HL-60 (cell line): ENCODE measurements at regions not wholly inside any gene's neighbourhood (a gene's known extent, or its start where the extent isn't known, plus 50 kb on each side); places are given as distances from the start of the nearest gene placed in this dataset.

Experiments
- DNase-seq, 2 experiments: peaks; one replicate each; pipeline ENCODE4 v3.0.0-alpha.2; 2010 to 2020; ENCODE audit warnings: low read depth in 1 of 2, low spot score in 1 of 2
- H3K27ac ChIP-seq: fragments of 250-450 bp; sonication (Bioruptor Pico); replicated peaks from 2 replicates; pipeline ENCODE4 v1.5.1; 2020; ENCODE audit warnings: mild to moderate bottlenecking, moderate library complexity
- H3K27me3 ChIP-seq: fragments of 250-450 bp; sonication (Bioruptor Pico); 2 replicates; pipeline ENCODE4 v1.5.1; 2021; ENCODE audit warnings: mild to moderate bottlenecking, moderate library complexity; ENCODE audit not compliant: insufficient read depth, poor library complexity, severe bottlenecking
- H3K4me3 ChIP-seq: replicated peaks from 2 replicates; pipeline ENCODE4 v1.5.1; 2011; ENCODE audit warnings: mild to moderate bottlenecking, control low read depth, low read length; ENCODE audit not compliant: insufficient read depth
- CTCF ChIP-seq: IDR thresholded peaks from one replicate; pipeline ENCODE4 v1.5.1; 2011; ENCODE audit warnings: low read length, control low read depth, inconsistent platforms; ENCODE audit not compliant: insufficient read depth
- GABPA ChIP-seq: IDR thresholded peaks from 2 replicates; pipeline ENCODE4 v1.6.1; 2012; ENCODE audit warnings: low read depth
- POLR2AphosphoS5 ChIP-seq: IDR thresholded peaks from 2 replicates; pipeline ENCODE4 v1.6.1; 2012; ENCODE audit warnings: low read depth
- SPI1 ChIP-seq: IDR thresholded peaks from 2 replicates; pipeline ENCODE4 v1.6.1; 2012; ENCODE audit warnings: low read depth, mild to moderate bottlenecking, borderline replicate concordance
- TF ChIP-seq, protein P1 (sequence below): IDR thresholded peaks from 2 replicates; pipeline ENCODE4 v1.6.1; 2012; ENCODE audit warnings: low read depth; ENCODE audit not compliant: insufficient replicate concordance

DNA sequence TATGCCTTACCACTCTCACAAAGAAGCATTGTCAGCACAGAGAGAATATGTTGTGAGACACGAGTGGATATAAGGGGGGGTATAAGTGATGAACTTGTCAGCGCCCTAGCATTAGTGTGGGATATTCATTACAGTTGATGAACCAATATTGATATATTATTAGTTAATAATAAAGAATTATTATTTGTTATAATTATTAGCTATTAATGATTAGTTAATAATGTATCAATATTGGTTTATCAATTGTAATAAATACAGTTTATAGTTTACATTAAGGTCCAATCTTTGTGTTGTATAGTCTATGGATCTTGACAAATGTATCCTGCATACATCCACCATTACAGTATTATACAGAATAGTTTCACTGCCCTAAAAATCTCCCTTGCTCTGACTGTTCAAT lies 120.2 kb upstream of the NCAM2 start:
- H3K27me3 ChIP-seq: no peaks in the 10 kb centered on the region
- TF ChIP-seq GABPA: no peak
- TF ChIP-seq, protein P1, sequence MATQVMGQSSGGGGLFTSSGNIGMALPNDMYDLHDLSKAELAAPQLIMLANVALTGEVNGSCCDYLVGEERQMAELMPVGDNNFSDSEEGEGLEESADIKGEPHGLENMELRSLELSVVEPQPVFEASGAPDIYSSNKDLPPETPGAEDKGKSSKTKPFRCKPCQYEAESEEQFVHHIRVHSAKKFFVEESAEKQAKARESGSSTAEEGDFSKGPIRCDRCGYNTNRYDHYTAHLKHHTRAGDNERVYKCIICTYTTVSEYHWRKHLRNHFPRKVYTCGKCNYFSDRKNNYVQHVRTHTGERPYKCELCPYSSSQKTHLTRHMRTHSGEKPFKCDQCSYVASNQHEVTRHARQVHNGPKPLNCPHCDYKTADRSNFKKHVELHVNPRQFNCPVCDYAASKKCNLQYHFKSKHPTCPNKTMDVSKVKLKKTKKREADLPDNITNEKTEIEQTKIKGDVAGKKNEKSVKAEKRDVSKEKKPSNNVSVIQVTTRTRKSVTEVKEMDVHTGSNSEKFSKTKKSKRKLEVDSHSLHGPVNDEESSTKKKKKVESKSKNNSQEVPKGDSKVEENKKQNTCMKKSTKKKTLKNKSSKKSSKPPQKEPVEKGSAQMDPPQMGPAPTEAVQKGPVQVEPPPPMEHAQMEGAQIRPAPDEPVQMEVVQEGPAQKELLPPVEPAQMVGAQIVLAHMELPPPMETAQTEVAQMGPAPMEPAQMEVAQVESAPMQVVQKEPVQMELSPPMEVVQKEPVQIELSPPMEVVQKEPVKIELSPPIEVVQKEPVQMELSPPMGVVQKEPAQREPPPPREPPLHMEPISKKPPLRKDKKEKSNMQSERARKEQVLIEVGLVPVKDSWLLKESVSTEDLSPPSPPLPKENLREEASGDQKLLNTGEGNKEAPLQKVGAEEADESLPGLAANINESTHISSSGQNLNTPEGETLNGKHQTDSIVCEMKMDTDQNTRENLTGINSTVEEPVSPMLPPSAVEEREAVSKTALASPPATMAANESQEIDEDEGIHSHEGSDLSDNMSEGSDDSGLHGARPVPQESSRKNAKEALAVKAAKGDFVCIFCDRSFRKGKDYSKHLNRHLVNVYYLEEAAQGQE: no peak
- TF ChIP-seq POLR2AphosphoS5: no peak
- TF ChIP-seq CTCF: no peak
- no peak for TF ChIP-seq SPI1
- H3K27ac ChIP-seq: no peak overlapping the region
- no peak for DNase-seq
- H3K4me3 ChIP-seq: no peak overlapping the region

GRCh38 chr21:20882462-20883407 lies 115.5 kb upstream of the NCAM2 start:
- no peak overlapping the region for H3K4me3 ChIP-seq
- DNase-seq: peak in 1 of 2 experiments; percentile 31
- no peak overlapping the region for H3K27ac ChIP-seq
- peak; percentile 18 for TF ChIP-seq CTCF
- TF ChIP-seq, protein P1: no peak
- no peaks in the 10 kb centered on the region for H3K27me3 ChIP-seq

- Histone ChIP-seq H3K27me3 (no peaks in the 10 kb centered on the region), H3K27ac (no peak overlapping the region), H3K4me3 (no peak overlapping the region)
- no peak for DNase-seq
- no peak for TF ChIP-seq CTCF
- no peak for TF ChIP-seq POLR2AphosphoS5
- TF ChIP-seq SPI1: no peak
- TF ChIP-seq GABPA: no peak
- TF ChIP-seq, protein P1: no peak
Measured at GRCh38 chr21:20883408-20883800, 114.8 kb upstream of the NCAM2 start.
